CD4-positive, alpha-beta T cell (primary cell): ENCODE measurements at regions not wholly inside any gene's neighbourhood (a gene's known extent, or its start where the extent isn't known, plus 50 kb on each side); places are given as distances from the start of the nearest gene placed in this dataset.

Source experiments
- ATAC-seq: fragments of 200-7000 bp; cut with Tn5 transposase; one replicate; pipeline ENCODE4 v1.10.0; 2022; ENCODE audit warnings: mild to moderate bottlenecking; ENCODE audit not compliant: poor library complexity
- CTCF ChIA-PET: fragments of 350-600 bp; sonication (Branson Sonifier 250); formaldehyde crosslinking; loops from one replicate; lab custom pipeline; 2021; ENCODE audit warnings: antibody characterized with exemption, inconsistent platforms; lab: Charles Lee
- POLR2A ChIA-PET: fragments of 350-600 bp; sonication (Branson Sonifier 250); formaldehyde crosslinking; loops from one replicate; lab custom pipeline; 2021; ENCODE audit warnings: antibody characterized with exemption, inconsistent platforms; lab: Charles Lee
- DNase-seq, 14 experiments: peaks; one replicate each; pipeline ENCODE4 v3.0.0-alpha.2; 2013 to 2020; ENCODE audit warnings: mixed read lengths in 2 of 14
- H3K27ac ChIP-seq, 2 donors: one replicate each; pipeline versions ENCODE4 v1.5.1 to v1.7.0; 2013; ENCODE audit warnings: low read length in 2 of 2, low read depth in 1 of 2, mild to moderate bottlenecking in 1 of 2
- H3K27me3 ChIP-seq, 2 experiments: 1 replicate in 1 of 2; 2 replicates in 1 of 2; pipeline versions ENCODE4 v1.6.1 to v1.7.0; 2013; ENCODE audit warnings: low read length in 2 of 2, control low read depth in 1 of 2, mild to moderate bottlenecking in 1 of 2, moderate library complexity in 1 of 2; ENCODE audit not compliant: insufficient read depth in 2 of 2, control insufficient read depth in 1 of 2
- H3K36me3 ChIP-seq: one replicate; pipeline ENCODE4 v1.6.1; 2013; ENCODE audit warnings: low read length, control low read depth; ENCODE audit not compliant: insufficient read depth
- H3K4me1 ChIP-seq: one replicate; pipeline ENCODE4 v1.6.1; 2013; ENCODE audit warnings: low read length, control low read depth; ENCODE audit not compliant: insufficient read depth
- H3K4me3 ChIP-seq: one replicate; pipeline ENCODE4 v1.5.1; 2013; ENCODE audit warnings: mild to moderate bottlenecking, low read length, moderate library complexity
- H3K9me3 ChIP-seq, 2 experiments: 1 replicate in 1 of 2; 2 replicates in 1 of 2; pipeline versions ENCODE4 v1.6.1 to v1.7.0; 2013; ENCODE audit warnings: low read length in 2 of 2, mild to moderate bottlenecking in 2 of 2, control low read depth in 1 of 2, moderate library complexity in 1 of 2; ENCODE audit not compliant: control insufficient read depth in 1 of 2, insufficient read depth in 1 of 2
- H3K27ac Mint-ChIP-seq: one replicate; pipeline ENCODE4 v1.8.0; 2020; ENCODE audit warnings: mixed read lengths
- H3K27me3 Mint-ChIP-seq: one replicate; pipeline ENCODE4 v1.8.0; 2021; ENCODE audit warnings: mixed read lengths
- H3K36me3 Mint-ChIP-seq: one replicate; pipeline ENCODE4 v1.8.0; 2021; ENCODE audit warnings: low read depth, mixed read lengths
- H3K4me1 Mint-ChIP-seq: one replicate; pipeline ENCODE4 v1.8.0; 2021; ENCODE audit warnings: low read depth, mixed read lengths
- H3K4me3 Mint-ChIP-seq: one replicate; pipeline ENCODE4 v1.8.0; 2020; ENCODE audit warnings: mild to moderate bottlenecking, mixed read lengths
- H3K9me3 Mint-ChIP-seq: one replicate; pipeline ENCODE4 v1.8.0; 2020; ENCODE audit warnings: mixed read lengths
- CTCF ChIP-seq: fragments of 200-600 bp; IDR thresholded peaks from one replicate; pipeline ENCODE4 v1.8.0; 2022; ENCODE audit warnings: antibody characterized with exemption, mild to moderate bottlenecking
- intact Hi-C, 2 experiments: fragments of 100-400 bp; cut with DNase I in 1 of 2; cut with micrococcal nuclease in 1 of 2; formaldehyde crosslinking; loops; one replicate each; pipeline versions ENCODE4 v1.15.1 to v1.9.0; 2023 to 2025; cut with DNase I, micrococcal nuclease

- H3K27ac ChIP-seq = no peak overlapping the region
- peaks cover 8% of the 10 kb centered on the region for H3K4me1 ChIP-seq
- intact Hi-C loops = no loop called here
- CTCF ChIA-PET = no interaction called here
- no peaks in the 10 kb centered on the region for H3K9me3 ChIP-seq
- no peak overlapping the region for H3K4me3 Mint-ChIP-seq
- no peaks in the 10 kb centered on the region for H3K36me3 Mint-ChIP-seq
- H3K4me3 ChIP-seq = no peak overlapping the region
- DNase-seq (no peak), ATAC-seq (no peak)
- H3K36me3 ChIP-seq = no peaks in the 10 kb centered on the region
- H3K4me1 Mint-ChIP-seq = peaks cover 24% of the 10 kb centered on the region
- POLR2A ChIA-PET = no interaction called here
- no peaks in the 10 kb centered on the region for H3K27me3 ChIP-seq
- no peak overlapping the region for H3K27ac Mint-ChIP-seq
- H3K27me3 Mint-ChIP-seq = no peaks in the 10 kb centered on the region
- TF ChIP-seq CTCF = no peak
- no peaks in the 10 kb centered on the region for H3K9me3 Mint-ChIP-seq
Observed at GRCh38 chr1:229005097-229005496, 265.8 kb upstream of the RAB4A start.

GRCh38 chr1:229005556-229005955 is 265.4 kb upstream of the RAB4A start:
- Histone ChIP-seq H3K9me3 (no peaks in the 10 kb centered on the region), H3K27me3 (no peaks in the 10 kb centered on the region), H3K27ac (no peak overlapping the region), H3K4me1 (peaks cover 8% of the 10 kb centered on the region), H3K4me3 (no peak overlapping the region), H3K36me3 (no peaks in the 10 kb centered on the region)
- H3K27me3 Mint-ChIP-seq = no peaks in the 10 kb centered on the region
- DNase-seq (no peak), ATAC-seq (no peak)
- H3K4me3 Mint-ChIP-seq = no peak overlapping the region
- CTCF ChIA-PET = no interaction called here
- H3K36me3 Mint-ChIP-seq = no peaks in the 10 kb centered on the region
- intact Hi-C loops = no loop called here
- no peaks in the 10 kb centered on the region for H3K9me3 Mint-ChIP-seq
- no peak overlapping the region for H3K27ac Mint-ChIP-seq
- peaks cover 21% of the 10 kb centered on the region for H3K4me1 Mint-ChIP-seq
- no peak for TF ChIP-seq CTCF
- POLR2A ChIA-PET = no interaction called here

- no peak overlapping the region for H3K4me3 Mint-ChIP-seq
- Histone ChIP-seq H3K4me1 (peaks cover 4% of the 10 kb centered on the region), H3K27me3 (no peaks in the 10 kb centered on the region), H3K9me3 (no peaks in the 10 kb centered on the region), H3K36me3 (no peaks in the 10 kb centered on the region), H3K27ac (no peak overlapping the region), H3K4me3 (no peak overlapping the region)
- ATAC-seq (no peak), DNase-seq (no peak)
- TF ChIP-seq CTCF = no peak
- H3K27me3 Mint-ChIP-seq = no peaks in the 10 kb centered on the region
- POLR2A ChIA-PET = no interaction called here
- intact Hi-C loops = no loop called here
- H3K36me3 Mint-ChIP-seq = no peaks in the 10 kb centered on the region
- CTCF ChIA-PET = no interaction called here
- peaks cover 14% of the 10 kb centered on the region for H3K4me1 Mint-ChIP-seq
- no peaks in the 10 kb centered on the region for H3K9me3 Mint-ChIP-seq
- no peak overlapping the region for H3K27ac Mint-ChIP-seq
Observed at GRCh38 chr1:229006121-229006870, 264.6 kb upstream of the RAB4A start.
